OCI-LY7 (cell line): ENCODE measurements at regions not wholly inside any gene's neighbourhood (a gene's known extent, or its start where the extent isn't known, plus 50 kb on each side); places are given as distances from the start of the nearest gene placed in this dataset.

Source experiments
- CTCF ChIP-seq: fragments of 200-600 bp; sonication (generic); conservative IDR thresholded peaks from 2 replicates; pipeline ENCODE4 v1.5.1; 2014; ENCODE audit warnings: mild to moderate bottlenecking, antibody characterized with exemption, low read length, moderate library complexity, mixed read lengths
- EZH2phosphoT487 ChIP-seq: fragments of 200-600 bp; sonication (generic); IDR thresholded peaks from 2 replicates; pipeline ENCODE4 v1.6.1; 2018; ENCODE audit warnings: low read depth, borderline replicate concordance, mild to moderate bottlenecking, mixed run types, antibody characterized with exemption, low read length, moderate library complexity, mixed read lengths

- TF ChIP-seq EZH2phosphoT487 (no peak), CTCF (no peak)
Observed at GRCh38 chr10:10489076-10489475, 528.6 kb upstream of the CELF2 start.
